Naive B cell (primary cell): ENCODE measurements at regions not wholly inside any gene's neighbourhood (a gene's known extent, or its start where the extent isn't known, plus 50 kb on each side); places are given as distances from the start of the nearest gene placed in this dataset.
"Not testable (repeated sequence)": the region's sequence is repeated elsewhere in the genome, so short reads cannot be mapped to it uniquely, and the experiment has no call there.

Experiments
- ATAC-seq, 2 donors: fragments of 150-1000 bp; cut with Tn5 transposase; 2 replicates each; pipeline ENCODE4 v1.10.0; 2021; ENCODE audit warnings: low read depth in 2 of 2, mild to moderate bottlenecking in 2 of 2, moderate library complexity in 2 of 2
- DNase-seq: peaks from one replicate; pipeline ENCODE4 v3.0.0; 2022
- H3K27ac Mint-ChIP-seq, 6 donors: one replicate each; pipeline ENCODE4 v1.8.0; 2020 to 2022; ENCODE audit warnings: mild to moderate bottlenecking in 6 of 6, mixed read lengths in 6 of 6, moderate library complexity in 5 of 6, inconsistent platforms in 2 of 6
- H3K27me3 Mint-ChIP-seq, 3 donors: one replicate each; pipeline ENCODE4 v1.8.0; 2021 to 2022; ENCODE audit warnings: mixed read lengths in 3 of 3, mild to moderate bottlenecking in 1 of 3
- H3K36me3 Mint-ChIP-seq, 2 donors: one replicate each; pipeline ENCODE4 v1.8.0; 2020 to 2022; ENCODE audit warnings: mixed read lengths in 2 of 2, inconsistent platforms in 1 of 2, mild to moderate bottlenecking in 1 of 2
- H3K4me1 Mint-ChIP-seq, 3 donors: one replicate each; pipeline ENCODE4 v1.8.0; 2020 to 2022; ENCODE audit warnings: mixed read lengths in 3 of 3, inconsistent platforms in 1 of 3, mild to moderate bottlenecking in 1 of 3, moderate library complexity in 1 of 3
- H3K4me3 Mint-ChIP-seq, 8 donors: one replicate each; pipeline ENCODE4 v1.8.0; 2020 to 2022; ENCODE audit warnings: mild to moderate bottlenecking in 8 of 8, mixed read lengths in 8 of 8, moderate library complexity in 8 of 8, inconsistent platforms in 2 of 8
- H3K9me3 Mint-ChIP-seq, 7 donors: one replicate each; pipeline ENCODE4 v1.8.0; 2020 to 2022; ENCODE audit warnings: mixed read lengths in 7 of 7, mild to moderate bottlenecking in 5 of 7, inconsistent platforms in 2 of 7, moderate library complexity in 1 of 7

DNA sequence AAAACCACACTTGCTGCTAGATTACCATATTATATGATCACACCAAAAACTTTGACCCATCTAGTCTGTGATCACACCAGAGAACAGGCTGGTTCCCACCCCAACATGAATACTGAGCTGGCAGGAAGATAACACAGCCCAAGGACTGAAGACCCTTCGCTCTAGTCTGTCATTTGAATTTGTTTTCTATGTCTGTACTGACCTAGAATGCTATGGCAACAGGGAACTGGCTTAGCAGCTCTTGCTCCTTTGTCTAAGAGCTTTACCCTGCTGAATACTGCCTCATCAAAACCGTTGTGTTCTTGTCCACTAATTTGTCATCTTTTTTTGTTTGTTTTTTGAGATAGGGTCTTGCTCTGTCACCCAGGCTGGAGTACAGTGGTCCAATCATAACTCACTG lies 420.4 kb downstream of the AASDHPPT start:
- Mint-ChIP-seq H3K36me3 (no peaks in the 10 kb centered on the region), H3K27ac (no peak overlapping the region), H3K4me1 (no peaks in the 10 kb centered on the region), H3K4me3 (no peak overlapping the region), H3K27me3 (no peaks in the 10 kb centered on the region), H3K9me3 (peaks cover 0 to 8% (median 4%) of the 10 kb centered on the region in 7 donors)
- DNase-seq: no peak
- no peak for ATAC-seq

DNA sequence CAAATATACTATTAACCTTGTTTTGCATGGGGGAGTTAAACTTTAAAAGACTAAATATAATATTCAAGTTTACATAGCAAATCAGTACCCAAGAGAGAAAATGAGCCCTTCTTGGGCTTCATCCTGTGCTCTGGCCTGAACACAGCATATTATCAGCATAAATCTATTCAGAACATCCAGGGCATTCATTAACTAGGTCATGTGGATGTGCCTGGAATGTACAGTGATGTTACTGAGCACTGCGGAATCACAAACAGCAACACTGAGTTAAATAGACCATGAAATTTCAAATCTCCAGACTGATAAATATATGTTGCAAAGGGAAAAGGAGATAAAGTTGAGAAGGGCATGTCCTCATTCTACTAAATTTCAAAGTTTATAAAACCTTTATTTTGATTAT lies 426.4 kb downstream of the AASDHPPT start:
- Mint-ChIP-seq H3K9me3 (peaks cover 2 to 11% (median 4%) of the 10 kb centered on the region in 7 donors), H3K4me1 (no peaks in the 10 kb centered on the region), H3K27me3 (no peaks in the 10 kb centered on the region), H3K4me3 (no peak overlapping the region), H3K36me3 (no peaks in the 10 kb centered on the region), H3K27ac (no peak overlapping the region)
- DNase-seq (no peak), ATAC-seq (no peak)

DNA sequence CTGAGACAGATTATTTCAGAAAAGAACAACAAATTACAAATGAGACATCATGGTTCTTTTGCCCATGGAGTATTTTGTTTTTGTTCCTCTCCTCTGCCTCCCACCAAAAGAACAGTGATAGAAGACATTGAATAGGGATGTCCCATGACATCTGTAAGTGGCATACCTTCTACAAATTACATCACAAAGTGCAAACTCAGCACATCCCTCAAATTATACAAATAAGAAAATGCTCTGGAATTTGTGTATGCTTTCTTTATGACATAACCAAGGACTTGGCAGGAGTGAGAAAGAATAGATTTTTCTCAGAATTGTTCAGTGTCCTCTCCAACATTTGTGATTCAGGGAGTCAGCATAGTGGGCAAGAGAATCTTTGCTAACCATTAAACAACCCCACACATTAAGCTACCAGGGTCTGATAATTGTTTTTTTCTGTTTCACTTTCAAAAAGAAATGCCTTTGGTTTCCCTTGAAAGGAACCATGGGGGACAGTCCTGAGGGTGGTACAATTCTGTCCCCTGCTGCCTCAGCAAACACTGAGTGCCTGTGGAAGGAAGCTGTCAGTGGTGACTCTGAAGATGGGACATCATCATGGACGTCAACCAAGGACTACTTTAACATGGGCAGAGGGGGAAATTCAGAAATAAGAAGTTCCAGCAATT lies 430.3 kb downstream of the AASDHPPT start:
- H3K4me1 Mint-ChIP-seq: no peaks in the 10 kb centered on the region
- DNase-seq (no peak), ATAC-seq (no peak)
- H3K9me3 Mint-ChIP-seq: peaks cover 0 to 11% (median 4%) of the 10 kb centered on the region in 7 donors
- H3K4me3 Mint-ChIP-seq: no peak overlapping the region
- no peaks in the 10 kb centered on the region for H3K27me3 Mint-ChIP-seq
- H3K27ac Mint-ChIP-seq: no peak overlapping the region
- no peaks in the 10 kb centered on the region for H3K36me3 Mint-ChIP-seq

DNA sequence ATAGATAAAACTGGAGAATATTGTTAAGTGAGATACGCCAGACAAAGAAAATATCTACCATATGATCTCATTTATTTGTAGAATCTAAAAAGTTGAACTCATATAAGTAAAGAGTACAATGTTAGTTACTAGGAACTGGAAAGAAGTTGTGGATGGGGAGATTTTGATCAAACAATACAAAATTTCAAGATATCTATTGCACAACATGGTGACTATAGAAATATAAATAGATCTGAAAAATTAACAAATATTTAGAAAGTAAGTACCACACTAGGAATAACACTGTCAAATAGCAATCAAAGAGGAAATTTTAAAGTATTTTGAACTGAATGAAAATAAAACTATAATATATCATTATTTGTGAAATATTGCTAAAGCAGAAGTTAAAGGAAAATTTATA lies 437.2 kb downstream of the AASDHPPT start:
- no peak for ATAC-seq
- Mint-ChIP-seq H3K9me3 (peaks cover 0 to 12% (median 4%) of the 10 kb centered on the region in 7 donors), H3K36me3 (no peaks in the 10 kb centered on the region), H3K4me3 (no peak overlapping the region), H3K4me1 (no peaks in the 10 kb centered on the region), H3K27ac (no peak overlapping the region), H3K27me3 (no peaks in the 10 kb centered on the region)
- no peak for DNase-seq

DNA sequence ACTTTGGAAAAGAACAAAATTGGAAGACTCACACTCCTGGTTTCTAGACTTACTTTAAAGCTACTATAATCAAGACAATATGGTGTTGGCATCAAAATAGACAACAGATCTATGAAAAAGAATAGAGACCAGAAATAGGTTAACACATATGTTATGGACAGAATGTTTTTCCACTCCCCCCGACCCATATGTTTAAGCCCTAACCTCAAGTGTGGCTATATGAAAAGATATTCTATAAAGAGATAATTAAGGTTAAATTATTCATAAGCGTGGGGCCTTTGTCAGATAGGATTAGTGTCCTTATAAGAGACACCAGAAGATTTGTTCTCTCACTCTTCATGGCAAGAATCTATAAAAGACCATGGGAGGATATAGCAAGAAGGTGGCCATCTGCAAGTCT lies 440.0 kb downstream of the AASDHPPT start:
- Mint-ChIP-seq H3K4me3 (no peak overlapping the region), H3K9me3 (peaks cover 0 to 17% (median 5%) of the 10 kb centered on the region in 7 donors), H3K27me3 (no peaks in the 10 kb centered on the region), H3K4me1 (no peaks in the 10 kb centered on the region), H3K36me3 (no peaks in the 10 kb centered on the region), H3K27ac (no peak overlapping the region)
- ATAC-seq (no peak), DNase-seq (no peak)

DNA sequence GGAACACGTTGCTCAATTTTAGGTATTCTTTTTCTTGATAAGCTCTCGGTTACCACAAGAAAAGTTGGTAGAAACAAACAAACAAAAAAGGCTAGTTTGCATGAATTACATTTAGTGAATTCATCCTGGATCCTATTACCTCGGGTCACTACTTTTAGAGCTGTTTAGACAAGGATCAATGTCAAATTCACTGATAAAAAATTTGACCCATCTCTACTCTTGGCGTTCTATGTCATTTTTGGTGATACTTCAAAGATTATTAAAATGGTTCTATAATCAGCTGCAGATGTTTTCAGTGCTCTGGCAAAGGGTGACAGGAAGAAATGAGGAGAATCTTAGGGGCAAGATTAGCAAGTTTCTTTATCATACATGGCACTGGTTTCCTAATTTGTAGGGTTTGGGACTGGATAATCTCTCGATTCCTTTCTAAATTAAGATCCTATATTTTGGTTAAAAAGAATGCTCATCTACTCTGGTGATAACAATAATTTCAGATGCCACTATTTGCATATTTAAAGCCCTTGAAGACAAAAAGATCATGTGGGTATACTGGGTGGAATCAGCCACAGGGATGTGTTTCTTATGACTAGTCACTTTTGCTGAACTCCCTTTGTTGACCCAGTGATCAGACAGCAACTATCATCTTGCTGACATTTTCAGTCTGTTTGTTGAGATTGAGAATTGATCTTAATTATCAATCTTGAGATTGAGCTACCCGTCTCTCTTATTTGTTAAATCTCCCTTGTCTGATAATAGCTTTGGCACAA lies 442.9 kb downstream of the AASDHPPT start:
- no peak for ATAC-seq
- Mint-ChIP-seq H3K4me3 (no peak overlapping the region), H3K27ac (no peak overlapping the region), H3K4me1 (no peaks in the 10 kb centered on the region), H3K9me3 (peaks cover 0 to 11% (median 4%) of the 10 kb centered on the region in 7 donors), H3K27me3 (no peaks in the 10 kb centered on the region), H3K36me3 (no peaks in the 10 kb centered on the region)
- no peak for DNase-seq

DNA sequence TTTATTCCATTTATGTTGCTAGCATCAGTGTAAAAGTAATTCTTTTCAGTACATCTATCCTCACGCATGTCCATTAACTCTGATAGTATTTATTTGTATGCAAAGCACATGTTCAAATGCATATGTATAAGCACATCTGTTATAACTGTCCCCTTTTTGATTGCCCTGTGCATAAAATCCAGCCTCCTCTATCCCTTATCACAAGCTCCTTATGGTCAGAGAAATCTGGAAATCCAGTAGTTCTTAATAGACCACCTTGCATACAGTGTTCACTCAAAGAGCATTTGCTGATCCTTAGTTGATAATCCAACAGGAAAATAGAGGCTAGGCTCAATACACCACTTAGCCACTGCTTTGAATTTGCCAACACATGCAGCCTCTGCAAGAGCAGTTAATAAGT lies 443.5 kb downstream of the AASDHPPT start:
- Mint-ChIP-seq H3K36me3 (no peaks in the 10 kb centered on the region), H3K4me3 (no peak overlapping the region), H3K27ac (no peak overlapping the region)

DNA sequence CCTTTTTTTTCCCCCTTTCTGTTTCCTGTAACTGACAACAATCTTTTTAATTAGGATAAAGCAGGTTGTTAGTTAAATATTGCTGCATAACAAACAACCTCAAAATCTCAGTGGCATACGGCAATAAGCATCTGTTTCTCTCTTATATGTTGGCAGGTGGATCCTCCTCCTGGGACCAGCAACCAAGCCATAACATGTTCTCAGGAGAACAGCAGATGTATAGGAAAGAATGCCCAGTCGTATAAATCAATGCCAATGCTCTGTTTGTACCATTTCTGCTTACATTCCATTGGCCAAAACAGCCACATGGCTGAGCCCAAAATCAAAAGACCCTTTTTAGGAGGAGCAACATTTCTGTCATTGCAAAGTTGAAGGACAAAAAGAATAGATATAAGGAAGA lies 445.7 kb downstream of the AASDHPPT start:
- no peaks in the 10 kb centered on the region for H3K36me3 Mint-ChIP-seq
- ATAC-seq (no peak), DNase-seq (no peak)
- no peak overlapping the region for H3K4me3 Mint-ChIP-seq
- H3K9me3 Mint-ChIP-seq: peaks cover 0 to 11% (median 4%) of the 10 kb centered on the region in 7 donors
- no peaks in the 10 kb centered on the region for H3K27me3 Mint-ChIP-seq
- H3K27ac Mint-ChIP-seq: no peak overlapping the region
- H3K4me1 Mint-ChIP-seq: no peaks in the 10 kb centered on the region

More for the DNA sequence above, 443.5 kb downstream of the AASDHPPT start:
- no peaks in the 10 kb centered on the region for H3K27me3 Mint-ChIP-seq
- peaks cover 0 to 11% (median 3%) of the 10 kb centered on the region in 7 donors for H3K9me3 Mint-ChIP-seq
- no peaks in the 10 kb centered on the region for H3K4me1 Mint-ChIP-seq
- ATAC-seq (no peak), DNase-seq (no peak)

DNA sequence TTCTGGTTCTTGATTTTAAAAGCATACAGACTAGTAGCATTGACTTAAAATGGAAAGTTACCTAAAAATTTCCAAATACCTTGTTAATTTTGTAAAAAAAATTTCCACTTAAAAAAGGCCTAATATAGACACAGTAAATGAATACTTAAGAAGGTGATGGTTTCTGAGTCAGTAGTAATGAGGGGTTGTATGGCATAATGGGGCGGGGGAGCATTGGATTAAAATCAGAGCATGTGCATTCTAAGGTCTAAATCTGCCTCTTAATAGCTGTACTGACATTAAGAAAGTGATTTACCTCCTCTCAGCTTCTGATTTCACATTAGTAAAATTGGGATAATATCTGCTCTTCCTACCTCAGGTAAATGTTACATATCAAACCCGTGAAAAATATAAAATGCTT lies 446.5 kb downstream of the AASDHPPT start:
- peaks cover 0 to 12% (median 4%) of the 10 kb centered on the region in 7 donors for H3K9me3 Mint-ChIP-seq
- H3K27me3 Mint-ChIP-seq: no peaks in the 10 kb centered on the region
- DNase-seq (no peak), ATAC-seq (no peak)
- H3K4me3 Mint-ChIP-seq: no peak overlapping the region
- no peaks in the 10 kb centered on the region for H3K36me3 Mint-ChIP-seq
- H3K27ac Mint-ChIP-seq: no peak overlapping the region
- H3K4me1 Mint-ChIP-seq: no peaks in the 10 kb centered on the region

DNA sequence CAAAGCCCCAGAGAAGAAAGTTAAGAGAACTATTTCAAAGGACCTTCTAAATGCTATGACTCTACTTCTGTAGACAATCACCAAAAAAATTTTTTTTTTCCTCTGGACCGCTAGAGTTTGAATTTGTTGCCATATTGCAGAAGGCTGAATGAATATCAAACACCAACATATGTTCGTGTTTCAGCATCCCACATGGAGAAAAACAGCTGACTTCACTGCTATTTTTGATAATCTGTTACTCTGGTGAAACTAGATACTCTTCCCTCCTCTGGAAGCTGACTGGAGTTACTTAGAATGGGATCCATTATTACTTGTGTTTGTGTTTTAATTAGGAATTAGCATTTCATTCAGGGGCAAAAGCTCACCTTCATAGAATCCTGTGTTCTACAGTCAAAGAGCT lies 447.0 kb downstream of the AASDHPPT start:
- H3K4me1 Mint-ChIP-seq: no peaks in the 10 kb centered on the region
- peaks cover 0 to 12% (median 4%) of the 10 kb centered on the region in 7 donors for H3K9me3 Mint-ChIP-seq
- no peaks in the 10 kb centered on the region for H3K36me3 Mint-ChIP-seq
- no peak overlapping the region for H3K27ac Mint-ChIP-seq
- no peaks in the 10 kb centered on the region for H3K27me3 Mint-ChIP-seq
- DNase-seq: no peak
- no peak for ATAC-seq
- H3K4me3 Mint-ChIP-seq: no peak overlapping the region

DNA sequence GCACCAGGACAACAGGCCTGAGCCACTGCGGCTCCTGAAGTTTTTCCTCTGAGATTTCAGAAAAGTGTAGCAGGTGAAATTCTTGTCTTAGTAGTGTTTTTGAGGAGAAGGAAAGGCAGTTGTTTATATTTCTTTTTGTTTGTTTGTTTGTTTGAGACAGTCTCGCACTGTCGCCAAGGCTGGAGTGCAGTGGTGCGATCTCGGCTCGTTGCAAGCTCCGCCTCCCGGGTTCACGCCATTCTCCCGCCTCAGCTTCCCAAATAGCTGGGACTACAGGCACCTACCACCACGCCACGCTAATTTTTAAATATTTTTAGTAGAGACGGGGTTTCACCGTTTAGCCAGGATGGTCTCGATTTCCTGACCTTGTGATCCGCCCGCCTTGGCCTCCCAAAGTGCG lies 454.2 kb downstream of the AASDHPPT start:
- not testable (repeated sequence) for H3K27ac Mint-ChIP-seq, ATAC-seq, H3K4me3 Mint-ChIP-seq, H3K9me3 Mint-ChIP-seq, H3K36me3 Mint-ChIP-seq, H3K4me1 Mint-ChIP-seq, DNase-seq, H3K27me3 Mint-ChIP-seq

DNA sequence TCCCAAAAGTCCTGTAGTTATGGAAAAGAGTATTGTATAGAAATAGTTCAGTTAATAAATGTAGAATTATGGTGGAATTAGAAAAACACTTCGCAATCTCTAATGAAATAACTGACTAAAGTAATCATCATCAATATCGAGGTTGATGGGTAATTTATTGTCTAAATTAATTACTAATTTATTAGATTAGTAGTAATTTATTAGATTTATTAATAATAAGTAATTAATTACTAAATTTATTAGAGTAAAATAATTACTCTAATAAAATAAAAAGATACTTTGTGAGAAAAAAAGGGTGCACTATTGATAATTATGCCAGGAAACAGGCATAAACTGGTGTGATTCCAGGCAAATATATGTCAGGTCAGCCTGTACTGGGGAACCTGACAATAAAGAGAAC lies 455.6 kb downstream of the AASDHPPT start:
- no peak for DNase-seq
- H3K36me3 Mint-ChIP-seq: no peaks in the 10 kb centered on the region
- ATAC-seq: no peak
- H3K4me3 Mint-ChIP-seq: no peak overlapping the region
- H3K4me1 Mint-ChIP-seq: no peaks in the 10 kb centered on the region
- H3K27me3 Mint-ChIP-seq: no peaks in the 10 kb centered on the region
- H3K9me3 Mint-ChIP-seq: peaks cover 0 to 5% (median 0%) of the 10 kb centered on the region in 7 donors
- no peak overlapping the region for H3K27ac Mint-ChIP-seq

DNA sequence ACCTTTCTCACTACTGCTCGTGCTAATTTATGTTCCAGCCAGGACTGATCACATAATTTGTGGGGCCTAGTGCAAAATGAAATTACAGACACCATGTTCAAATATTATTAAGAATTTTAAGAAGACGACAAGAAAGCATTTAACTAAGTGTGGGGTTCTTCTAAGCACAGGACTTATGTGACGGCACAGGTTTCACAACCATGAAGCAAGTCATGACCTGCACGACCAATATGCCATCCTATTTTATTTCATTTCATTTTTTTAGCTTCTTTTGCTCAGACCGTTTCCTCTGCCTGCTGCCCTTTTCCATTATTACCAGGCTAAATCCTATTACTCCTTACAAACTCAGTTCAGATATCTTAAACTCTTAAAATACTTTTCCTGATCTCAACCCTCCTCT lies 462.5 kb downstream of the AASDHPPT start:
- H3K36me3 Mint-ChIP-seq: no peaks in the 10 kb centered on the region
- ATAC-seq (no peak), DNase-seq (no peak)
- no peaks in the 10 kb centered on the region for H3K27me3 Mint-ChIP-seq
- no peak overlapping the region for H3K4me3 Mint-ChIP-seq
- H3K27ac Mint-ChIP-seq: no peak overlapping the region
- peaks cover 0 to 14% (median 2%) of the 10 kb centered on the region in 7 donors for H3K9me3 Mint-ChIP-seq
- no peaks in the 10 kb centered on the region for H3K4me1 Mint-ChIP-seq

DNA sequence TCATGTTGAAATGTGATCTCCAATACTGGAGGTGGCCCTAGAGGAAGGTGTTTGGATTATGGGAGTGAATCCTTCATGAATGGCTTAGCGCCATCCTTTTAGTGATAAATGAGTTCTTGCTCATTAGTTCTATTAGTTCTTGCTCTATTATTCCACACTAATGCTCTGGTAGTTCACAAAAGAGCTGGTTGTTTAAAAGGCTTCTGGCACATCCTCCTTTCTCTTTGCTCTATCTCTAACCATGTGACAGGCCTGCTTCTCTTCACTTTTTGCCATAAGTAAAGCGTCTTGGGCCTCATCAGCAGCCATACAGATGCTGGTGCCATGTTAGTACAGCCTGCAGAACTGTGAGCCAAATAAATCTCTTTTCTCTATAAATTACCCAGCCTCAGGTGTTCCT lies 469.9 kb downstream of the GUCY1A2 start:
- Mint-ChIP-seq H3K4me3 (no peak overlapping the region), H3K36me3 (no peaks in the 10 kb centered on the region), H3K27ac (no peak overlapping the region), H3K4me1 (no peaks in the 10 kb centered on the region), H3K27me3 (no peaks in the 10 kb centered on the region), H3K9me3 (peaks cover 0 to 7% (median 2%) of the 10 kb centered on the region in 7 donors)
- no peak for ATAC-seq
- no peak for DNase-seq
